Breast epithelium (tissue), 3 donors: ENCODE measurements at regions not wholly inside any gene's neighbourhood (a gene's known extent, or its start where the extent isn't known, plus 50 kb on each side); places are given as distances from the start of the nearest gene placed in this dataset.

Experiments
- POLR2A ChIP-seq: fragments of 450-650 bp; IDR thresholded peaks from one replicate; pipeline ENCODE4 v1.6.1; 2016; ENCODE audit warnings: antibody characterized with exemption, mild to moderate bottlenecking, moderate library complexity
- POLR2AphosphoS5 ChIP-seq, 3 donors: sonication (generic); formaldehyde crosslinking; IDR thresholded peaks; one replicate each; pipeline ENCODE4 v1.6.1; 2017; ENCODE audit warnings: antibody characterized with exemption in 3 of 3
- TF ChIP-seq, protein P1 (sequence below), 3 donors: fragments of 450-650 bp; IDR thresholded peaks; one replicate each; pipeline ENCODE4 v1.5.1; 2016 to 2017; ENCODE audit warnings: antibody characterized with exemption in 3 of 3, mild to moderate bottlenecking in 3 of 3, moderate library complexity in 3 of 3

GRCh38 chr6:165961233-165961632 lies 206.4 kb downstream of the TBXT start:
- TF ChIP-seq, protein P1, sequence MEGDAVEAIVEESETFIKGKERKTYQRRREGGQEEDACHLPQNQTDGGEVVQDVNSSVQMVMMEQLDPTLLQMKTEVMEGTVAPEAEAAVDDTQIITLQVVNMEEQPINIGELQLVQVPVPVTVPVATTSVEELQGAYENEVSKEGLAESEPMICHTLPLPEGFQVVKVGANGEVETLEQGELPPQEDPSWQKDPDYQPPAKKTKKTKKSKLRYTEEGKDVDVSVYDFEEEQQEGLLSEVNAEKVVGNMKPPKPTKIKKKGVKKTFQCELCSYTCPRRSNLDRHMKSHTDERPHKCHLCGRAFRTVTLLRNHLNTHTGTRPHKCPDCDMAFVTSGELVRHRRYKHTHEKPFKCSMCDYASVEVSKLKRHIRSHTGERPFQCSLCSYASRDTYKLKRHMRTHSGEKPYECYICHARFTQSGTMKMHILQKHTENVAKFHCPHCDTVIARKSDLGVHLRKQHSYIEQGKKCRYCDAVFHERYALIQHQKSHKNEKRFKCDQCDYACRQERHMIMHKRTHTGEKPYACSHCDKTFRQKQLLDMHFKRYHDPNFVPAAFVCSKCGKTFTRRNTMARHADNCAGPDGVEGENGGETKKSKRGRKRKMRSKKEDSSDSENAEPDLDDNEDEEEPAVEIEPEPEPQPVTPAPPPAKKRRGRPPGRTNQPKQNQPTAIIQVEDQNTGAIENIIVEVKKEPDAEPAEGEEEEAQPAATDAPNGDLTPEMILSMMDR (IDR thresholded peaks at IDR 0.05): no peak
- no peak for TF ChIP-seq POLR2A
- TF ChIP-seq POLR2AphosphoS5 (IDR thresholded peaks at IDR 0.05): no peak
